ENCODE measurements at regions not wholly inside any gene's neighbourhood (a gene's known extent, or its start where the extent isn't known, plus 50 kb on each side); places are given as distances from the start of the nearest gene placed in this dataset.
"Not testable (repeated sequence)": the region's sequence is repeated elsewhere in the genome, so short reads cannot be mapped to it uniquely, and the experiment has no call there.

DNA sequence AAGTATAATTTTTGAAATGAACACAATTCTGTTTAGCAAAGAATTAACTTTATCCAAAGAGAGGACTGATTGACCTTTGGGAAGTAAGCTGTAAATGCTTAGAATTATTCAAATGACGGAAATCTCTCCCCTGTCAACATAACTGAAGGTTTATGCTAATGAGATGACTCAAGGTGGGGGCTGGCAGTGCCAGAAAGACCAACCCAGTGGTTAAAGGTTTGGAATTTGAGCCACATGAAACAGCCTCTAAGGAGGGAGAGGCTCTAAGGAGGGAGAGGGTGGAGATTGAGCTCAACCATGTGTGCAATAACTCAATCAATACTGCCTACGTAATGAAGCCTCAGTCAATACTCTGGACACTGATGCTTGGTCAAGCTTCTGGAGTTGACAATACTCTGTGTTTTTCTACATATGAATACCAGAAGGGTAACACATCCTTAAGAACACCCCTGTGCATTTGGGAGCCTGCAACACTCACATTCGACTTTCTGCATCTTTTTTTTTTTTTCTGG lies 123.4 kb upstream of the TENT5A start:
- Histone ChIP-seq H3K27ac (ENCODE audit: low read depth in 1 of 2, low read length in 2 of 2) (no peak overlapping the region), H3K4me3 (ENCODE audit: low read depth in 1 of 3, low read length in 3 of 3) (no peak overlapping the region), H3K9ac (ENCODE audit: low read depth in 1 of 2, low read length in 2 of 2) (no peak overlapping the region), H3K4me1 (ENCODE audit: control insufficient read depth in 4 of 4, insufficient read depth in 4 of 4, low read length in 3 of 4) (no peaks in the 10 kb centered on the region), H3K9me3 (ENCODE audit: control insufficient read depth in 4 of 4, low read length in 3 of 4) (no peaks in the 10 kb centered on the region), H3K27me3 (ENCODE audit: control insufficient read depth in 4 of 4, insufficient read depth in 4 of 4, low read length in 3 of 4) (no peaks in the 10 kb centered on the region), H3K36me3 (ENCODE audit: control insufficient read depth in 4 of 4, insufficient read depth in 3 of 4, low read depth in 1 of 4, low read length in 3 of 4) (no peaks in the 10 kb centered on the region)
- 77% methylated on average over 3 of the region's 3 CpGs for WGBS
- TF ChIP-seq, protein P1, sequence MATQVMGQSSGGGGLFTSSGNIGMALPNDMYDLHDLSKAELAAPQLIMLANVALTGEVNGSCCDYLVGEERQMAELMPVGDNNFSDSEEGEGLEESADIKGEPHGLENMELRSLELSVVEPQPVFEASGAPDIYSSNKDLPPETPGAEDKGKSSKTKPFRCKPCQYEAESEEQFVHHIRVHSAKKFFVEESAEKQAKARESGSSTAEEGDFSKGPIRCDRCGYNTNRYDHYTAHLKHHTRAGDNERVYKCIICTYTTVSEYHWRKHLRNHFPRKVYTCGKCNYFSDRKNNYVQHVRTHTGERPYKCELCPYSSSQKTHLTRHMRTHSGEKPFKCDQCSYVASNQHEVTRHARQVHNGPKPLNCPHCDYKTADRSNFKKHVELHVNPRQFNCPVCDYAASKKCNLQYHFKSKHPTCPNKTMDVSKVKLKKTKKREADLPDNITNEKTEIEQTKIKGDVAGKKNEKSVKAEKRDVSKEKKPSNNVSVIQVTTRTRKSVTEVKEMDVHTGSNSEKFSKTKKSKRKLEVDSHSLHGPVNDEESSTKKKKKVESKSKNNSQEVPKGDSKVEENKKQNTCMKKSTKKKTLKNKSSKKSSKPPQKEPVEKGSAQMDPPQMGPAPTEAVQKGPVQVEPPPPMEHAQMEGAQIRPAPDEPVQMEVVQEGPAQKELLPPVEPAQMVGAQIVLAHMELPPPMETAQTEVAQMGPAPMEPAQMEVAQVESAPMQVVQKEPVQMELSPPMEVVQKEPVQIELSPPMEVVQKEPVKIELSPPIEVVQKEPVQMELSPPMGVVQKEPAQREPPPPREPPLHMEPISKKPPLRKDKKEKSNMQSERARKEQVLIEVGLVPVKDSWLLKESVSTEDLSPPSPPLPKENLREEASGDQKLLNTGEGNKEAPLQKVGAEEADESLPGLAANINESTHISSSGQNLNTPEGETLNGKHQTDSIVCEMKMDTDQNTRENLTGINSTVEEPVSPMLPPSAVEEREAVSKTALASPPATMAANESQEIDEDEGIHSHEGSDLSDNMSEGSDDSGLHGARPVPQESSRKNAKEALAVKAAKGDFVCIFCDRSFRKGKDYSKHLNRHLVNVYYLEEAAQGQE (IDR thresholded peaks at IDR 0.05), result no peak
- TF ChIP-seq GABPA (IDR thresholded peaks at IDR 0.05 in 1 of 2, conservative IDR thresholded peaks at IDR 0.05 in 1 of 2) (no peak), FOXA2 (IDR thresholded peaks at IDR 0.05) (no peak), TAF1 (conservative IDR thresholded peaks at IDR 0.05) (no peak), HNF4A (conservative IDR thresholded peaks at IDR 0.05) (no peak), HNF4G (IDR thresholded peaks at IDR 0.05) (no peak), YY1 (IDR thresholded peaks at IDR 0.05) (no peak)
- TF ChIP-seq, protein P2, sequence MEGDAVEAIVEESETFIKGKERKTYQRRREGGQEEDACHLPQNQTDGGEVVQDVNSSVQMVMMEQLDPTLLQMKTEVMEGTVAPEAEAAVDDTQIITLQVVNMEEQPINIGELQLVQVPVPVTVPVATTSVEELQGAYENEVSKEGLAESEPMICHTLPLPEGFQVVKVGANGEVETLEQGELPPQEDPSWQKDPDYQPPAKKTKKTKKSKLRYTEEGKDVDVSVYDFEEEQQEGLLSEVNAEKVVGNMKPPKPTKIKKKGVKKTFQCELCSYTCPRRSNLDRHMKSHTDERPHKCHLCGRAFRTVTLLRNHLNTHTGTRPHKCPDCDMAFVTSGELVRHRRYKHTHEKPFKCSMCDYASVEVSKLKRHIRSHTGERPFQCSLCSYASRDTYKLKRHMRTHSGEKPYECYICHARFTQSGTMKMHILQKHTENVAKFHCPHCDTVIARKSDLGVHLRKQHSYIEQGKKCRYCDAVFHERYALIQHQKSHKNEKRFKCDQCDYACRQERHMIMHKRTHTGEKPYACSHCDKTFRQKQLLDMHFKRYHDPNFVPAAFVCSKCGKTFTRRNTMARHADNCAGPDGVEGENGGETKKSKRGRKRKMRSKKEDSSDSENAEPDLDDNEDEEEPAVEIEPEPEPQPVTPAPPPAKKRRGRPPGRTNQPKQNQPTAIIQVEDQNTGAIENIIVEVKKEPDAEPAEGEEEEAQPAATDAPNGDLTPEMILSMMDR (IDR thresholded peaks at IDR 0.05; ENCODE audit: low read depth, low read length, missing input control), result no peak
- TF ChIP-seq, protein P3, sequence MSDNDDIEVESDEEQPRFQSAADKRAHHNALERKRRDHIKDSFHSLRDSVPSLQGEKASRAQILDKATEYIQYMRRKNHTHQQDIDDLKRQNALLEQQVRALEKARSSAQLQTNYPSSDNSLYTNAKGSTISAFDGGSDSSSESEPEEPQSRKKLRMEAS (IDR thresholded peaks at IDR 0.05), result no peak
- no peak for DNase-seq (ENCODE audit: low spot score)

DNA sequence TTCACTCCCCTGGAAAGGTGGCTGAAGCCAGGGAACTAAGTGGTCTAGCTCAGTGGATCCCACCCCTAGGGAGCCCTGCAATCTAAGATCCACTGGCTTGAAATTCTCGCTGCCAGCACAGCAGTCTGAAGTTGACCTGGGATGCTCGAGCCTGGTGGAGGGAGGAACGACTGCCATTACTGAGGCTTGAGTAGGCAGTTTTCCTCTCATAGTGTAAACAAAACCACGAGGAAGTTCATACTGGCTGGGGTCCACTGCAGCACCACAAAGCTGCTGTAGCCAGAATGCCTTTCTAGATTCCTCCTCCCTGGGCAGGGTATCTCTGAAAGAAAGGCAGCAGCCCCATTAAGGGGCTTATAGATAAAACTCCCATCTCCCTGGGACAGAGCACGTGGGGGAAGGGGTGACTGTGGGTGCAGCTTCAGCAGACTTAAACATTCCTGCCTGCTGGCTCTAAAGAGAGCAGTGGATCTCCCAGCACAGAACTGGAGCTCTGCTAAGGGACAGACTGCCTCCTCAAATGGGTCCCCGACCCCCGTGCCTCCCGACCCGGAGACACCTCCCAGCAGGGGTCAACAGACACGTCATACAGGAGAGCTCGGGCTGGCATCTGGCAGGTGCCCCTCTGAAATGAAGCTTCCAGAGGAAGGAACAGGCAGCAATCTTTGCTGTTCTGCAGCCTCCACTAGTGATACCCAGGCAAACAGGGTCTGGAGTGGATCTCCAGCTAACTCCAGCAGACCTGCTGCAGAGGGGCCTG lies 117.4 kb upstream of the TENT5A start:
- not testable (repeated sequence) for H3K4me3 ChIP-seq (ENCODE audit: low read depth in 1 of 3, low read length in 3 of 3); H3K27me3 ChIP-seq (ENCODE audit: control insufficient read depth in 4 of 4, insufficient read depth in 4 of 4, low read length in 3 of 4); DNase-seq (ENCODE audit: low spot score); H3K27ac ChIP-seq (ENCODE audit: low read depth in 1 of 2, low read length in 2 of 2); H3K36me3 ChIP-seq (ENCODE audit: control insufficient read depth in 4 of 4, insufficient read depth in 3 of 4, low read depth in 1 of 4, low read length in 3 of 4); H3K9ac ChIP-seq (ENCODE audit: low read depth in 1 of 2, low read length in 2 of 2); H3K9me3 ChIP-seq (ENCODE audit: control insufficient read depth in 4 of 4, low read length in 3 of 4); H3K4me1 ChIP-seq (ENCODE audit: control insufficient read depth in 4 of 4, insufficient read depth in 4 of 4, low read length in 3 of 4)
- WGBS, result 64% methylated on average over 11 of the region's 11 CpGs

DNA sequence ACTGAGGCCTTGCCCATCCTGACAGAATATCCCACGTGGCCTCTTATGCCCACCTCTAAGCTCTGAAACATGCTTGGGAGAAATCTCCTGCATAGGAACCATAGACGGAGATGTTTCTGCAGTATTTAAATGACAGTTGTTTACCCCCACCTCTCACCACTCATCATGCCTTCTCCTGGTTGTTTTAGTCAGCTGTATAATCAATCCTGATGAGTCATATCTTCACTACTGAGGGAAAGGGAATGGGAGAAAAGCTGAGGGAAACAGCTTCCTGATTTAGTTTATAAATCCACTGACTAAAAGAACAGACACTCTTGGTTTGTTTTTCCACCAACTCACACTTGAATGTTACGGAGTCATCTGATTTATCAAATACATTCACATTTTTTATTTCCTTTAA lies 113.2 kb upstream of the TENT5A start:
- Histone ChIP-seq H3K4me3 (ENCODE audit: low read depth in 1 of 3, low read length in 3 of 3) (no peak overlapping the region), H3K4me1 (ENCODE audit: control insufficient read depth in 4 of 4, insufficient read depth in 4 of 4, low read length in 3 of 4) (no peaks in the 10 kb centered on the region), H3K9me3 (ENCODE audit: control insufficient read depth in 4 of 4, low read length in 3 of 4) (no peaks in the 10 kb centered on the region), H3K36me3 (ENCODE audit: control insufficient read depth in 4 of 4, insufficient read depth in 3 of 4, low read depth in 1 of 4, low read length in 3 of 4) (no peaks in the 10 kb centered on the region), H3K27me3 (ENCODE audit: control insufficient read depth in 4 of 4, insufficient read depth in 4 of 4, low read length in 3 of 4) (no peaks in the 10 kb centered on the region), H3K9ac (ENCODE audit: low read depth in 1 of 2, low read length in 2 of 2) (no peak overlapping the region), H3K27ac (ENCODE audit: low read depth in 1 of 2, low read length in 2 of 2) (no peak overlapping the region)
- no peak for DNase-seq (ENCODE audit: low spot score)
- WGBS, result 66% methylated on average over 3 of the region's 3 CpGs
- TF ChIP-seq NR2F2 (IDR thresholded peaks at IDR 0.05) (no peak), YY1 (IDR thresholded peaks at IDR 0.05) (no peak), HNF4G (IDR thresholded peaks at IDR 0.05) (no peak), RXRA (IDR thresholded peaks at IDR 0.05) (no peak), RAD21 (IDR thresholded peaks at IDR 0.05) (no peak), FOXA1 (IDR thresholded peaks at IDR 0.05) (no peak), HNF4A (conservative IDR thresholded peaks at IDR 0.05) (no peak), JUND (IDR thresholded peaks at IDR 0.05) (no peak), SP1 (IDR thresholded peaks at IDR 0.05) (no peak), GABPA (IDR thresholded peaks at IDR 0.05 in 1 of 2, conservative IDR thresholded peaks at IDR 0.05 in 1 of 2) (no peak), TAF1 (conservative IDR thresholded peaks at IDR 0.05) (no peak)
- TF ChIP-seq, protein P3 (IDR thresholded peaks at IDR 0.05), result no peak
- TF ChIP-seq, protein P2 (IDR thresholded peaks at IDR 0.05; ENCODE audit: low read depth, low read length, missing input control), result no peak
- TF ChIP-seq, protein P4, sequence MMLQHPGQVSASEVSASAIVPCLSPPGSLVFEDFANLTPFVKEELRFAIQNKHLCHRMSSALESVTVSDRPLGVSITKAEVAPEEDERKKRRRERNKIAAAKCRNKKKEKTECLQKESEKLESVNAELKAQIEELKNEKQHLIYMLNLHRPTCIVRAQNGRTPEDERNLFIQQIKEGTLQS (IDR thresholded peaks at IDR 0.05), result no peak

Measured in liver (tissue), 8 donors.